HG03108 (cell line): ENCODE measurements at regions not wholly inside any gene's neighbourhood (a gene's known extent, or its start where the extent isn't known, plus 50 kb on each side); places are given as distances from the start of the nearest gene placed in this dataset.

ENCODE experiments used
- ATAC-seq: cut with Tn5 transposase; IDR thresholded peaks from one replicate; pipeline ENCODE4 v1.9.1; 2021; ENCODE audit warnings: moderate library complexity; ENCODE audit not compliant: unreplicated experiment

DNA sequence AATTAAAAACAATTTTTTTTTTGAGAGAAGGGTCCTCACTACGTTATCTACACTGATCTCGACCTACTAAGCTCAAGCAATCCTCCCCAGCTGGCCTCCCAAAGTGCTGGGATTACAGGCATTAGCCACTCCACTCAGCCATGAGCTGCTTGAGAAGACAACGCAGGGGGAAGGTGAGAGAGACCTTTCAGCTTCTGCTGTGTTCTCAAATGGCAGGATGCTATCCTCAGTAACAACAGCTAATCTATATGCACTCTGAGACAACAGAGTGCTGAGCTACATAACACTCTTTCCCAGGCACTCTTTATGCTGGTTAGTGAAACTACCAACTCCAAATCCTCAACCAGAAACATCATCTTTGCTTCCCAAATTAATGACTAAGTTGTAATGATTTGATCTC lies 526.1 kb downstream of the CCER1 start:
- ATAC-seq, result no peak

DNA sequence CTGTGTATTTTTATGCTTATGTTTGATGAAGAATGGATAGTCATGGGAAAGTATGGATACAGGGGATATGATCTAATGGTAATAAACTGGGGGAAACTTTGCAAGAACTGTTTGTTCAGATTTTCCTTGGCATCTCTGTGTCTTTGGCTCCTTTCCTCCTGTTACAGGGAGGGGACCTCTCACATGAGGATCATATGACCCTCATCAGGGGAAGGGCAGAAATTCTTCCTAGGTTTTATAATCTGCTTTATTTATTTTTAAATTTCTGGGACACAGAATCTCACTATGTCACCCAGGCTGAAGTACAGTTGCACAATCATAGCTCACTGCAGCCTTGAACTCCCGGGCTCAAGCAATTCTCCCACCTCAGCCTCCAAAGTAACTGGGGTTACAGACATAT lies 526.5 kb downstream of the CCER1 start:
- no peak for ATAC-seq

DNA sequence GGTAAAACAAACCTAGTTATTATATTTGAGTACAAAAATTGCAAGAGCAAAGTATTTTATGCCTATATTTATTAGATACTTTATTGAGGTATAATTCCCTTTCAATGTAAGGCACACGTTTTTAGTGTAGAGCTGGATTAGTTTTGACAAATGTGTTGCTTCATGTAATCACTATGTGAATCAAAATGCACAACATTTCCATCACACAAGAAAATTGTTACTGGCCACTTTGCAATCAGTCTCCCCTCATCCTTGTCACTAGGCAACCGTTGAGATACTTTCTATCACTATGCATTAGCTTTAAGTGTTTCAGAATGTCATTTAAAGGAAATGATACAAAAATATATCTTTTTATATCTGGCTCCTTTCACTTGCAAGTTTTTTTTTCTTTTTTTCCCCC lies 531.0 kb downstream of the CCER1 start:
- ATAC-seq, result no peak

DNA sequence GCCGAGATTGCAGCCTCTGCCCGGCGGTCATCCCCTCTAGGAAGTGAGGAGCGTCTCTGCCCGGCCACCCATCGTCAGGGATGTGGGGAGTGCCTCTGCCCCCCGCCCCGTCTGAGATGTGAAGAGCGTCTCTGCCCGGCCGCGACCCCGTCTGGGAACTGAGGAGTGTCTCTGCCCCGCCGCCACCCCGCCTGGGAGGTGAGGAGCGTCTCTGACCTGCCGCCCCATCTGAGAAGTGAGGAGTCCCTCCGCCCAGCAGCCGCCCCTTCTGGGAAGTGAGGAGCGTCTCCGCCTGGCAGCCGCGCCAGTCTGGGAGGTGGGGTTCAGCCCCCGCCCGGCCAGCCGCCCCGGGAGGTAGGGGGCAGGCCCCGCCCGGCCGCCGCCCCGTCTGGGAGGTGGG lies 544.0 kb downstream of the CCER1 start:
- no peak for ATAC-seq

DNA sequence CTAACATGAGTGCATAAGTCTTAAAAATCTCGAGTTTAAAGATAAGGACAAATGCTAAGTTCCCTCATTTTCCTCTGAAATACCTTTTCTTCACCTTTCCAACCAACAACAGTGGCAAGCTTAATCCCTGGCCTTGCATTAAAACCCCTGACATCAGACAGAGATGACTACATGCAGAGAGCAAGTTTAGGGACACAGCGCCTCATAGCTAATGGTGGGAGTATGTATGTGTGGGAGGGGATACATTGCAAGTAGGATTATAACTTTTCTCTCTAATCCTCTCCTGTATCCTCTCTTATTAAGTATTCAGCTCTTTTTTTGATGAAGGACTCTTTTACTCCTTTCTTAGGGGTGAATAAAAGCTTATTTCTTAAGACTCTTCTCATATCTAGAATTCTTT lies 547.1 kb downstream of the CCER1 start:
- ATAC-seq, result no peak

DNA sequence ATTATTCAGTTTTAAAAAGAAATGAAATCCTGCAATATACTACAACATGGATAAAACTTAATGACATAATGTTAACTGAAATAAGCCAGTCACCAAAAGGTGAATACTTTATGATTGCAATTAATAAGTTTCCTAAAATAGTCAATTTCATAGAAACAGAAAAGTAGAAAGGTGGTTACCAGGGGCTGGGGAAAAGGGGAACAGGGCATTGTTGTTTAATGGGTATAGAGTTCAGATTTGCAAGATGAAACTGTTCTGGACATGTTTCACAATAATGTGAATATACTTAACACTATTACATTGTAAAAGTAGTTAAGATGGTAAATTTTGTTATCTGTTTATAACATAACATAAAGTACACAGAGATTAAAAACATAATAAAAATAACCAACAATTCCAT lies 550.9 kb downstream of the CCER1 start:
- ATAC-seq, result no peak

DNA sequence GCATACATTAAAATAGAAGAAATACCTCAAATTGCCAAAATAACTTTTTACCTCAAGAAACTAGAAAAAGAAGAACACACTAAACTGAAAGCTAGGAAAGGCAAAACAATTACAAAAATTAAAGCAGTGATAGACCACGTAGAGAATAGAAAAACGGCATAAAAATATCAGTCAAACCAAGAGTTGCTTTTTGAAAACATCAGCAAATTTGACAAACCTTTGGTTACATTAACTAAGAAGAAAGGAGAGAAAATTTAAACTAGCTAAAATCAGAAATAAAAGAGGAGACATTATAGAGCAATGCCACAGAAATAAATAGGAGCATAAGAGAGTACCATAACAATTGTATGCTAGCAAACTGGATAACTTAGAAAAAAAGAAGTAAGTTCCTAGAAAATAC lies 553.8 kb downstream of the CCER1 start:
- no peak for ATAC-seq

DNA sequence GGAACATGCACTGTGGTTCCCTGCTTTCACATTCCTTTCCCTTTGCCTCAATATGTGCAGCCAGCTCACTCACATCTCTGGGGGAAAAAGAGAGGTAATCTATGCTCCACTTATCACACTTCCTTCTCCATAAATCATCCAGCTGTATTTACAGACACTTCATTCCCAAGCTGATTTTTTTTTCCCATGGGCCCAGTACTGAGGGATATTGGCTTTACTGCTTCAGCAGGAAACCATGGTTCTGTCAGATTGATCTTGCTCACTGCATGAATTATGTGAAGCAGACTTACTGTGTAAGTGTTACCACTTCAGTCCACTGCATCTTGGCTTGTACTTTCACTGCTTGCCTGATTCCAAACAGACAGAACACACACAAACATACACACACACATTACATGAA lies 555.6 kb downstream of the CCER1 start:
- ATAC-seq, result no peak

DNA sequence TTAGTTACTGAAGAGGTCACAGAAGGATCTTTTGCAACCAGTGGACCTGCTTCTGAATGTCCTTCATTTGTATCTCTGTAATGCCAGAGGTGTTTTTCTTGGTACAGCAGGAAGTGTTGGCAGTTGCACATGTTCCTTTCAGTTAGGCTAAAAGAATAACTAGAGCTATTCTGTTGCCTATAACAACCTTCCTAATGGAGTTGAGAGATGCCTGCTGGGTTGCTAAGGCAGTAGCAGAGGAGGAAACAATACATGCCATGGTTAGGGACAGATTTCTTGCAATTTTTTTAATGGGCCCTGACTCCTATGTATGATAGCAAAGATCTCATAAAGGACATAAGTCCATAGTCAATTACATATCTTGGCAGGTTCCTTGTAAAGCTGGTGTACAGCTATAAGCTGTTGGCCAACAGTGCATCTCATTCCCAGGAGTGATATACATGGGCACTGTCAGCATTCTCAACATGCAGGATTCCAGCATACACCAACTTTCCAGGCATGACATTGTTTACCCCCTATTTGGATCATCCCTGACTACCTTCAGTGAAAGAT lies 556.6 kb downstream of the CCER1 start:
- ATAC-seq, result no peak

DNA sequence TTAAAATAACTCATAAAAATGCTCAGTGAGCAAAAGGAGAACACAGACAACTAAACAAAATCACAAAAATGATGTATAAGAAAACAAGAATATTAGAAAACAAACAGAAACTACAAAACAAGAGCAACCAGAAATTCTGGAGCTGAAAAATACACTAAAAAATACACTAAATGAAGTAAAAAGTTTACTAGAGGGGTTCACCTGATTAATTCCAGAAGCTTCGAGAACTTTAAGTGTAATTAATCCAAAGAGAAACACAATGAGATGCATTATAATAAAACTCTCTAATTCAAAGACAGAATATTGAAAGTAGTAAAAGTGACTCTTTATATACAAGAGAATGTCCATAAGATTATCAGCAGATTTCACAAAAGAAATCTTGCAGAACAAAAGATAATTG lies 558.4 kb downstream of the CCER1 start:
- no peak for ATAC-seq

DNA sequence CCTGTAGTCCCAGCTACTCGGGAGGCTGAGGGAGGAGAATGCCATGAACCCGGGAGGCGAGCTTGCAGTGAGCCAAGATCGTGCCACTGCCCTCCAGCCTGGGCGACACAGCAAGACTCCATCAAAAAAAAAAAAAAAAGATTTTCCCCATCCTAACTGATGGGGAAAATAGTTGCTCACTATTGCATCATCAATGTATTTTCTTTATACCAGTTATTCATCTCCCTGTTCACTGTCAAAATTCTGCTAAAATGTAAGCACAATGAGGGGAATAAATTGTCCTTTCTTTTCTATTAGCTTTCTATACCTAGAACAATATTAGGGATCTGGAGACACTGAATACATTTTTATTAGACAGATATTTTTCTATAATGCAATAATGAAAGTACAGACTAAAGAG lies 561.3 kb downstream of the CCER1 start:
- ATAC-seq, result no peak

DNA sequence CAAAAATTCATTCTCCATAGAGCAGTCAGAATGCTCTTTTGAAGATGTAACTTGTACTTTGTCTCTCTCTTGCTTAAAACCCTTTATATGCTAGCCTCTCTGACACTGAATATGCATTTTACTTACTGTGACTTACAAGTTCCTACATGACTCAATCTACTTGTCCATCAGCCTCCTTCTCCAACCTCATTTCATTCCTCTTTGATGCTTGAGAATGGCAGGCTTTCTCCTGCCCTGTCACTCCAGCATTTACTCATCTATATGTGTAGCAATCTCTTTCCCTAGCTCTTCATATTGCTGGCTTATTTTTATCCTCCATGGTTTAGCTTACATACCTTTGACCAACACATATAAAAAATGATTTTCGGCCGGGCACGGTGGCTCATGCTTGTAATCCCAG lies 561.9 kb downstream of the CCER1 start:
- no peak for ATAC-seq

DNA sequence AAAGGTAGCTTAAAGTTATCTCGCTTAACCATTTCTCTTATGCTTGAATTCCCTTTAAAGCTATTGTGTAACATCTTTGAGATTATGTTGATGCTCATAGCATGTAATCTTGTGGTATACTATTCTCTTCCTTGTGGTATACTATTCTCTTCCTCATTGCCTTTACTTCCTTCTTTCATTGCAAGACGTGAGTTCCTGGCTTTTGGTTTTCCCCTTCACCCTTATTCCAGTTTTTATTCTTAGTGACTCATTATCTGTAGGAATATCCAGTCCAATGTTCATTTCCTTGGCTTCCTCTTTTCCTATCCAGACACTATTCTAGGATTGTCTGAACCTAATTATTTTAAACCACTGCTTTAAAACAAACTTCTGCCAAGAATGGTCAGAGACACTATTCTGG lies 564.0 kb downstream of the CCER1 start:
- no peak for ATAC-seq

DNA sequence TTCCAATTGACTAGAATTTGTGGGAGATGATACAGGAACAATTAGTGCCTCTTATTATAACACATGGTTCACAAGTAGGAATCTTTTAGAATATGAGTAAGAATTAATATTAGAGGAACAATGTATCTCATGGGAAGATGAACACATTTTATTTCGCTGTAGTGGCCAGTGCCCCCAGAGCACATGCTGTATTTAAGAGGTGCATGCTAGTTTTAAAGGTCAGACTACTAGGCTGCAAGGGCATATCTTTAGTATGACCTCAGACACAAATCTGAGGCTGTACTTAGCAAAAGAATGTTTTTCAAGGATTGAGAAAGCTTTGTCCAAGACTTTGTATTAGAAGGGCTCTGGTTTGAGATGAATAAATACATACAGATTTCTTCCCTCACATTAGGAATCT lies 586.9 kb downstream of the CCER1 start:
- no peak for ATAC-seq

DNA sequence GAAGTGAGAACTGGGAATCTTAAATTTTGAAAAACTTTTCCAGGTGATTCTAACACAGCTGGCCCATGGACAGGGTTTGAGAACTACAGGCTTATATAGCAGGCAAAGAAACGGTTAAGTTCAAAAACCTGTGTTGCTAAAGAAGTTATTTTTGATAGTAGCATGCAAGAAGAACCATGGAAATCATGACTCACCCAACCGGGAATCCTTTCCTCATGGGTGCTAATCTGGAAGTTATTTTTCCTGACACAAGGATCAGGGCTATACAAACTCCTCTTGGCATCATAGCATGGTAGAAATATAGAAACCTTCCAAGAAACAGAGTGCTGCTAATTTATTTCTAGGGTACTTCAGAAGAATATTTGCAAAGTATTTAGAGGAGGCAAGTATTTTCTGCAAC lies 588.7 kb downstream of the CCER1 start:
- ATAC-seq, result no peak

DNA sequence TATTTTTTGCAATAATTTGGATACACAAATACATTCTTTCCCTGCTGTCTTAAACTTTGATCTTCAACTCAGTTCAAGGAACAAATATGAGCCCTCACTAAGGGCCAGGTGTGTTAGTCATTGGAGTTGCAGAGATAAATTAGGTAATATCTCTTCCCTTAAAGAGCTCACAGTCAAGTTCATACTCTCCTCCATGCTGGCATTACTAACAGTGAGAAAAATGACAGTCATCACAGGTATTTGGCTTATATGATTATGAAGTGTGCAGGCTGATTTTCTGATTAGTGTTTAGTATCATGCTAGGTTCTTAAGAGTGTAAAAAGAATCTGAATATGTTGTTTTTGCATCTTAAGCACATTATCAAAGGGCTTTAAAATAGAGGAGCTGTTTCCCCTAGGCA lies 594.7 kb downstream of the CCER1 start:
- ATAC-seq, result no peak

DNA sequence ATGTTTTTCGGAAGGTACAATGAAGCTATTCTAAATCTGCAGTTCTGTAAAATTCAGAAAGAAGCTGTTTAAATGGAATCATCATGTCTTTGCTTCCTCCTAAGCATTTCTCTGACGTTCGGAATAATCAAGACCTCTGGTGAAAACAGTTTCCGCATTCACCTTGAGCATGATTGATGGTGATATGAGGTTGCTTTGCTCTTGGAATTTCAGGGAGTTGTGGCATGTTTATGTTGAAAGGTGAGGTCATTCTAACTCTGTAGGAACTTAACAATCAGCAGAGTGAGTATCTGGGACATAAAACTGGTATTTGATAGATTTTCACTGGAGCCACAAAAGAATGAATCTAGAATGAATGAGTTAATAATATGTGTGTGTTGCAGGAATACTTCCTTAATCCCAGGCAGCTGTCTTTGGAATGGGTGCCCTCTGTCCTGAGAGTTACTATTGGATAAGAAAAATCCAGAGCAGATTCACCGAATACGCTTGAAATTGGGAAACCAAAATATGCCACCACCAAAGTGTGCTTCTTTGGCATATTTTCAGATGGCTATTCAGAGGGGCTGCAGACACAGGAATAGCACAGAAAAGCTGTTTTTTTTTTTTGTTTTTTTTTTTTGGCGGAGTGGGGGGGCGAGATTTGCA lies 599.1 kb downstream of the CCER1 start:
- no peak for ATAC-seq

DNA sequence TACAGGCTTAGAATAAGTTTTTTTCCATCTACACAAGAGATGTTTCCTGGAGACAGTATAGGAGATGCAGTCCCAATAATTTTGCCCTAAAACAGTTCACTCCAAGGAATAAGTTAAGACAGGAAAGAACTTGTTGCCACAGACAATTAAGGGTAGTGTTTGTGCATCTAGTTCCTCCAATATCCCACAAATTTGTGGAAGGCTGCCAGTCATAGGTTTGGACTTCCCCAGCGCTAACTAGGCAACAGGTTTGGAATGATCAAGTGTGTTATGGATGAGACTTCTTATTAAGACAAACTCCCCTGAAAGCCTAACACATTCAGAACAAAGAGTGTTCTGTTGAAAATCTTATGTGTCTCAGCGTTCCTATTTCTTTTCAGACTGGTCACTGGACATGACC lies 611.0 kb downstream of the CCER1 start:
- ATAC-seq, result no peak

DNA sequence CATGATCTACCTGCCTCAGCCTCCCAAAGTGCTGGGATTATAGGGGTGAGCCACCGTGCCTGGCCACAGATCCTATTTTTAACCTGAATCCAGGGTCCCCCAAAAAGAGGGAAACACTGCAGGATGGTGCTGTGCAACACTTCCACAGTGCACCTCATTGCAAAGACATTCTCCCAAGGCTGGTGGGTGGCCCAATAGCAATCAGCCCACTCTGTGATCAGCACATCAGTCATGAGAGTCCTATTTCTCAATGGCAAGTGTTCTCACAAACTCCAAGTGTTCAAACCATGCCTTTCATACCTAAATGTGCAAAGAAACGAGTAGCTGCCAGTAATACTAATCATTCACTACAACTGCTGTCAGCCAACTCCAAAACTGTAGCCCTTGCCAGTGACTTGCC lies 612.9 kb downstream of the CCER1 start:
- no peak for ATAC-seq

DNA sequence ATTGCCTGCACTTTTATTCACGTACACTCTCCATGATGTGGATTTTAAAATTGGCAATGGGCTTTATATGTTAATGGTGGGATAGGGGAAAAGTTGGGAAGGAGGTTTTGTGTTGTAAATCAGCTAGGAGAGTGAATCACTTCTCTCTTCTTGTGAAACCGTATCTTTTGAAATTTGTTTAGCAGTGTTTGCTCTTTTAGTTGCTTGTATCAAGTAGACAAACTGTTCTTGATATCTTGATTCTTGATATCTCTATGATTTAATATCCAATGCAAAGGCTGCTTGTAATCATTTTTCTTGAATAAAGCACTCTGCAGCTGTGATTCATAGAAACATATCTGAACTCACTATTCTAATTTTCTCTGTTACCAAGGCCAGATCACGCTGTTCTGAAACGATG lies 615.1 kb downstream of the CCER1 start:
- ATAC-seq, result no peak

DNA sequence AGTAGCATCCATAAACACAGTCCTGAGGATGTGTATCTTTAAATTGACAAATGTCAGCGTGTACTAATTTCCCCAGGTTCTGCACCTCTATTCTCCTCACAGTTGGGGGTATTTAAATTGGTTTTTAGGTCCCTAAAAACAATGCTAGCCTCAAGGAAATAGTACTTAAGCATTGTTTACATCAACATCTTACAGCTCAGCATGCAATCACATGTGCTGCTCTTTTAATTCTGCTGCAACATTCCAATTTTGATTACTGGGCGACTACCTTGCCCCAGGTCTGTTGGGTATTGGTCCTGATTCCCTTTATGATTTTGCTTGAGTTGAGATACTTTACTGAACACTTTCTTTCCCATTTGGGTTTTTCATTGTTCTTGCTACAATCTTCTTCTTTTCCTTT lies 616.6 kb downstream of the CCER1 start:
- no peak for ATAC-seq

DNA sequence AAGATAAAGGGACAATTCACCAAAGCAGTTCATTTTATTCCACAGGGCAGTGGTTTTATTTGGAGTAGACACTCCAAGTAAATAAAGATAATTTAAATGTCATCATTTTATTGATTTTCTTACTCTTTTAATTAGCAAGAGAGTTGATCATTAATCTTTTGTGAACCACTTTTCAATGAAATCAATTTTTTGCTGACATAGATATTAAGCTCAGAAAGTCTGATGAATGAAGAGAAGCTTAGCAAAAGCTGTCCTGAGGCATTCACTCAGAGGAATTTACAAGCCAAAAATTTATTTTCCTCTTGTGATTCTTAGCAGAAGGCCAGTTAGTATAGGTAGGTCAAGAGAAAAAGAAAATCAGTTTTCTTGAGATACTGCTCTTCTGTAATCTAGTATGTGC lies 618.0 kb downstream of the CCER1 start:
- ATAC-seq, result no peak

DNA sequence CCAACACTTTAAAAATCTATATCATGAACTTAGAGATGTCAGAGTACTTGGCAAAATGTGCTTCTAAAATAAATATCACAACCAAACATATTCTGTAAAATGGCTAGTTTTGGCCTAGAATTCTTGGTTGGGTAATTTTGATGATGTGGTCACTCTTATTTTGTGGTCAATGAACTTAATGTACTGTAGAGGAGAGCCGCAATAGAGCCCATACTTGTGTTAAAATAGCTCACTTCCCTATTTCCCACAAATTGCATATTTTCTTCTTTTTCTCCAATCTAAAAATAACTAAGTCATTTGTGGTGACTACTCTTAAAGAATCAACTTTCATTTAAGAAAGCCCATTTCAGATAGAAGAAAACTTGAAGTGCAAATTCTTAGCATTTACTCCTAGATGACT lies 619.4 kb downstream of the CCER1 start:
- no peak for ATAC-seq
